CD14-positive monocyte (primary cell): ENCODE measurements at regions not wholly inside any gene's neighbourhood (a gene's known extent, or its start where the extent isn't known, plus 50 kb on each side); places are given as distances from the start of the nearest gene placed in this dataset.

Source experiments
- DNase-seq, 3 donors: peaks; one replicate each; pipeline ENCODE4 v3.0.0-alpha.2; 2011 to 2022
- H2AFZ ChIP-seq: 2 replicates; pipeline ENCODE4 v1.6.0; 2012; ENCODE audit warnings: mild to moderate bottlenecking, low read depth, low read length, inconsistent platforms; ENCODE audit not compliant: insufficient read depth, poor library complexity, severe bottlenecking
- H3K27ac ChIP-seq, 2 donors: 1 replicate in 1 of 2; 2 replicates in 1 of 2; pipeline ENCODE4 v1.5.1; 2012 to 2013; ENCODE audit warnings: low read length in 2 of 2, control low read depth in 1 of 2, inconsistent platforms in 1 of 2, low read depth in 1 of 2, mild to moderate bottlenecking in 1 of 2
- H3K27me3 ChIP-seq, 2 donors: one replicate each; pipeline versions ENCODE4 v1.6.0 to v1.6.1; 2011 to 2013; ENCODE audit warnings: low read length in 2 of 2; ENCODE audit not compliant: control insufficient read depth in 2 of 2, insufficient read depth in 2 of 2
- H3K36me3 ChIP-seq, 2 donors: replicated peaks in 1 of 2; 1 replicate in 1 of 2; 2 replicates in 1 of 2; pipeline versions ENCODE4 v1.5.1 to v1.6.1; 2012 to 2013; ENCODE audit warnings: low read length in 2 of 2, control low read depth in 1 of 2, inconsistent platforms in 1 of 2, mild to moderate bottlenecking in 1 of 2; ENCODE audit not compliant: insufficient read depth in 2 of 2, control insufficient read depth in 1 of 2
- H3K4me1 ChIP-seq, 2 donors: 1 replicate in 1 of 2; 2 replicates in 1 of 2; pipeline versions ENCODE4 v1.5.1 to v1.6.1; 2012 to 2013; ENCODE audit warnings: low read length in 2 of 2, control low read depth in 1 of 2, inconsistent platforms in 1 of 2, mild to moderate bottlenecking in 1 of 2, moderate library complexity in 1 of 2; ENCODE audit not compliant: insufficient read depth in 2 of 2, control insufficient read depth in 1 of 2
- H3K4me2 ChIP-seq: replicated peaks from 2 replicates; pipeline ENCODE3; 2012; ENCODE audit warnings: low read length, moderate library complexity, mild to moderate bottlenecking; ENCODE audit not compliant: poor library complexity, severe bottlenecking; ENCODE audit errors: extremely low read depth
- H3K4me3 ChIP-seq, 3 experiments: fragments of 200-600 bp in 1 of 3; sonication (generic) in 1 of 3; replicated peaks in 1 of 3; 1 replicate in 2 of 3; 2 replicates in 1 of 3; pipeline ENCODE4 v1.5.1; 2011 to 2013; ENCODE audit warnings: low read length in 3 of 3, mild to moderate bottlenecking in 3 of 3, control low read depth in 2 of 3, low read depth in 2 of 3, inconsistent platforms in 1 of 3, moderate library complexity in 1 of 3
- H3K79me2 ChIP-seq: 2 replicates; pipeline ENCODE4 v1.6.0; 2012; ENCODE audit warnings: mild to moderate bottlenecking, control low read depth, inconsistent platforms, low read length, moderate library complexity; ENCODE audit not compliant: insufficient read depth
- H3K9ac ChIP-seq: 2 replicates; pipeline ENCODE4 v1.6.0; 2017; ENCODE audit warnings: low read length, mild to moderate bottlenecking; ENCODE audit not compliant: insufficient read depth, poor library complexity, severe bottlenecking
- H3K9me3 ChIP-seq, 2 donors: replicated peaks in 1 of 2; 1 replicate in 1 of 2; 2 replicates in 1 of 2; pipeline versions ENCODE4 v1.5.1 to v1.6.1; 2012 to 2013; ENCODE audit warnings: low read length in 2 of 2, control low read depth in 1 of 2; ENCODE audit not compliant: control insufficient read depth in 1 of 2, insufficient read depth in 1 of 2
- H4K20me1 ChIP-seq: 2 replicates; pipeline ENCODE4 v1.6.0; 2012; ENCODE audit warnings: mild to moderate bottlenecking, low read length, control low read depth, moderate library complexity; ENCODE audit not compliant: insufficient read depth
- H3K27ac Mint-ChIP-seq, 7 donors: one replicate each; pipeline ENCODE4 v1.8.0; 2020; ENCODE audit warnings: mild to moderate bottlenecking in 7 of 7, mixed read lengths in 7 of 7, moderate library complexity in 6 of 7, inconsistent platforms in 2 of 7
- H3K27me3 Mint-ChIP-seq, 3 donors: one replicate each; pipeline ENCODE4 v1.8.0; 2021 to 2022; ENCODE audit warnings: low read depth in 3 of 3, mild to moderate bottlenecking in 3 of 3, mixed read lengths in 3 of 3, moderate library complexity in 3 of 3, inconsistent platforms in 1 of 3
- H3K36me3 Mint-ChIP-seq, 2 donors: one replicate each; pipeline ENCODE4 v1.8.0; 2020; ENCODE audit warnings: mixed read lengths in 2 of 2, inconsistent platforms in 1 of 2, mild to moderate bottlenecking in 1 of 2
- H3K4me1 Mint-ChIP-seq: one replicate; pipeline ENCODE4 v1.8.0; 2020; ENCODE audit warnings: mild to moderate bottlenecking, mixed read lengths
- H3K4me3 Mint-ChIP-seq, 2 donors: one replicate each; pipeline ENCODE4 v1.8.0; 2020; ENCODE audit warnings: mild to moderate bottlenecking in 2 of 2, mixed read lengths in 2 of 2, moderate library complexity in 1 of 2
- H3K9me3 Mint-ChIP-seq, 7 donors: one replicate each; pipeline ENCODE4 v1.8.0; 2020 to 2022; ENCODE audit warnings: mixed read lengths in 7 of 7, mild to moderate bottlenecking in 6 of 7, moderate library complexity in 6 of 7, inconsistent platforms in 2 of 7
- CTCF ChIP-seq: fragments of 200-600 bp; IDR thresholded peaks from one replicate; pipeline ENCODE4 v1.8.0; 2022; ENCODE audit warnings: antibody characterized with exemption, mild to moderate bottlenecking
- WGBS: methylation state at CpG from one replicate; pipeline ENCODE4 v1.1.5; 2013; ENCODE audit warnings: missing lambda C conversion rate; ENCODE audit not compliant: insufficient coverage; 5-methylcytosine and 5-hydroxymethylcytosine counted together
- intact Hi-C, 2 donors: fragments of 100-400 bp; cut with micrococcal nuclease; formaldehyde crosslinking; loops; one replicate each; pipeline versions ENCODE4 v1.15.0 to v1.15.1; 2023

- intact Hi-C loops: no loop called here
- no peaks in the 10 kb centered on the region for H3K4me1 Mint-ChIP-seq
These were observed 109.5 kb upstream of the EOLA2 start for GRCh38 chrX:150047818-150048217.

GRCh38 chrX:150049647-150050046 is 111.4 kb upstream of the EOLA2 start:
- no peak overlapping the region for H3K27ac ChIP-seq
- DNase-seq: no peak
- H3K4me2 ChIP-seq: no peak overlapping the region
- Mint-ChIP-seq H3K4me1 (no peaks in the 10 kb centered on the region), H3K27me3 (peaks cover 1 to 3% (median 2%) of the 10 kb centered on the region in 3 donors), H3K27ac (no peak overlapping the region), H3K9me3 (peaks cover 0 to 3% (median 0%) of the 10 kb centered on the region in 7 donors), H3K36me3 (no peaks in the 10 kb centered on the region), H3K4me3 (no peak overlapping the region)
- no peak overlapping the region for H3K4me3 ChIP-seq
- intact Hi-C loops: no loop called here
- no peaks in the 10 kb centered on the region for H3K36me3 ChIP-seq
- no peak overlapping the region for H2AFZ ChIP-seq
- WGBS: no CpG with 5 or more reads among the region's 2 CpGs
- TF ChIP-seq CTCF: no peak
- no peaks in the 10 kb centered on the region for H3K27me3 ChIP-seq
- H3K9me3 ChIP-seq: no peaks in the 10 kb centered on the region
- no peaks in the 10 kb centered on the region for H4K20me1 ChIP-seq
- H3K4me1 ChIP-seq: no peaks in the 10 kb centered on the region
- no peaks in the 10 kb centered on the region for H3K79me2 ChIP-seq
- no peak overlapping the region for H3K9ac ChIP-seq

More at GRCh38 chrX:150047818-150048217, 109.5 kb upstream of the EOLA2 start:
- H2AFZ ChIP-seq: no peak overlapping the region
- H3K79me2 ChIP-seq: no peaks in the 10 kb centered on the region
- Mint-ChIP-seq H3K27me3 (peaks cover 1 to 3% (median 2%) of the 10 kb centered on the region in 3 donors), H3K27ac (no peak overlapping the region), H3K9me3 (peaks cover 0 to 5% (median 0%) of the 10 kb centered on the region in 7 donors), H3K36me3 (no peaks in the 10 kb centered on the region), H3K4me3 (no peak overlapping the region)
- no peak overlapping the region for H3K4me2 ChIP-seq
- H3K9me3 ChIP-seq: no peaks in the 10 kb centered on the region
- no peaks in the 10 kb centered on the region for H3K36me3 ChIP-seq
- no peaks in the 10 kb centered on the region for H4K20me1 ChIP-seq
- no peaks in the 10 kb centered on the region for H3K4me1 ChIP-seq
- no peak for TF ChIP-seq CTCF
- no peak overlapping the region for H3K27ac ChIP-seq
- H3K27me3 ChIP-seq: no peaks in the 10 kb centered on the region
- no peak overlapping the region for H3K9ac ChIP-seq
- no CpG with 5 or more reads among the region's 4 CpGs for WGBS
- no peak overlapping the region for H3K4me3 ChIP-seq
- DNase-seq: no peak
